GM12891 (cell line): ENCODE measurements at regions not wholly inside any gene's neighbourhood (a gene's known extent, or its start where the extent isn't known, plus 50 kb on each side); places are given as distances from the start of the nearest gene placed in this dataset.

Experiments used
- PAX5 ChIP-seq: IDR thresholded peaks from 2 replicates; pipeline ENCODE4 v1.6.1; 2011; ENCODE audit warnings: low read length, moderate library complexity, mild to moderate bottlenecking; ENCODE audit not compliant: insufficient read depth, severe bottlenecking
- POLR2A ChIP-seq: IDR thresholded peaks from 2 replicates; pipeline ENCODE4 v1.6.1; 2011; ENCODE audit warnings: low read depth, low read length, control low read depth
- POLR2AphosphoS5 ChIP-seq: IDR thresholded peaks from 2 replicates; pipeline ENCODE4 v1.6.1; 2011; ENCODE audit warnings: low read depth, low read length, control low read depth
- POU2F2 ChIP-seq: IDR thresholded peaks from 2 replicates; pipeline ENCODE4 v1.6.1; 2011; ENCODE audit warnings: low read depth, mild to moderate bottlenecking, control low read depth, low read length, moderate library complexity
- SPI1 ChIP-seq: IDR thresholded peaks from 2 replicates; pipeline ENCODE4 v1.6.1; 2011; ENCODE audit warnings: low read depth, low read length, control low read depth
- TAF1 ChIP-seq: IDR thresholded peaks from 2 replicates; pipeline ENCODE4 v1.6.1; 2011; ENCODE audit warnings: low read depth, low read length, control low read depth

GRCh38 chr12:5180496-5180895 is 136.8 kb downstream of the KCNA5 start:
- TF ChIP-seq POU2F2 (no peak), POLR2A (no peak), TAF1 (no peak), POLR2AphosphoS5 (no peak), SPI1 (no peak), PAX5 (no peak)
